ENCODE measurements at regions not wholly inside any gene's neighbourhood (a gene's known extent, or its start where the extent isn't known, plus 50 kb on each side); places are given as distances from the start of the nearest gene placed in this dataset.

DNA sequence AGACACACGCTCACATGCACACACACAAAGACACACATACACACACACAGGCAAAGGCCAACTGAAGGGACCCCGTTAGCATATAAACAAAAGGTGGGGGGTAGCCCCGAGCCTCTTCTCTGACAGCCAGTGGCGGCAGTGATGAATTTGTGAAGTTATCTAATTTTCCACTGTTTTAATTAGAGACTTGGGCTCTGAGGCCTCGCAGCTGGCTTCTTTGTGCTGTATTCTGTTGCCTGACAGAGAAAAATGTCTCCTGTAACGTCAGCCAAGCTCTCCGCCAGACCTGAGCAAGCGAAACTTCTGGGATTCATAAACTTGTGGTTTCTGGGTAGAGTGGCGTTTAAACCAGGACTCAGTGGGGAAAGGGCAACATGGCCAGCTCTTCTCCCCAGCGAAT is 113.9 kb upstream of the FOXF1 start:
- no peak for DNase-seq

DNA sequence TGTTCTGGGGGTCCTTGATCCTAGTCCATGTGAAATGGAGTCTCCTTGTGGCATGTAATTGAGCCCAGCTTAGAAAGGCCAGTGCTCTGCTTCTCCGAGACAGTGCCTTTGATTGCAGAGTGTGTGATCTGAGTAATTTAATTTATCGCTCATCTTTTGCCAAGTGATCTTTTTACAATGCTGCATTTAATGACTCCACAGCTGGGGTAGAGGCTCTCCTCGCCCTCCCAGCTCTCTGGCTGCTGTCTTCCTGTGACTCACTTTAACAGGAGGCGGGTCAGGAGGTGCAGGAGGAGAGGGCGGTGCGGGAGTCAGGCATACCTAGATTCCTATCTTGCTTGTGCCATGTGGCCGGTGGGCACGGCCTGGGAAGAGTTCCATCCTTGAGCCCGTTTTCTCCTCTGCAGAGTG is 113.4 kb upstream of the FOXF1 start:
- no peak for DNase-seq

DNA sequence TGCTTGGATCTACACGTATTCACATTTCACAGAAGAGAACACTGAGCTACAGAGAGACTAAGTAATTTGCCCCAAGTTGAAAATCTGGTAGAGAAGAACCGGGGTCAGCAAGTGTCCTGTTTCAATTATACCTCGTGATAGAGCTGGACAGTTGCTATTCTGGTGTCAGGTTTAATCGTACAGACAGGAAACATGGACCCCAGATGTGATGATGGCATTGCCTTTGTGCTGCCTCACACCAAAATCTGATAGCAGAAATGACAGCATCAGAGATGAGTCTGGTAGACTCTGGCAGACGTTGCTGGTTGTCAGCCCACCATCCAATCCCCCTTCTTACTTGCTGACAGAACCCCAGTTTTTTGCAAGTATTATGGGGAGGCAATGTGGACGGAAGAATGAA is 112.1 kb upstream of the FOXF1 start:
- no peak for DNase-seq

DNA sequence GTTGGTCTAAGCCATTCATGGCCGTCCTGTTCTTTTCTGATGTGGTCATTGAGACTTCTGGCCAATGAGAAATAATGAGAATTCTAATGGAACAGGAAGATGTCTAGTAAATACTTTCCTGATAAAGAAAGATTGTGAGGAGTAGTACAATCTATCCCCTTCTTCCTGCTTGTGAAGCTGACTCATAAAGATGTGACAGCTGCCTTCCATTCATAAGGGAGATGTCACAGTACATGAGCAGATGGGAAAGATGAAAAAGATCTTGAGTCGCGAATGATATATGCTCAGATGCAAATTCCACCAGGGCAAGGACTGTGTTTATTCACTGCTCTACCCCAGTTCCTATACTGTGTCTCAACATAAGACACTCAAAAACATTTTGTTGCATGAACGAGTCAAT is 111.7 kb upstream of the FOXF1 start:
- DNase-seq, result no peak

DNA sequence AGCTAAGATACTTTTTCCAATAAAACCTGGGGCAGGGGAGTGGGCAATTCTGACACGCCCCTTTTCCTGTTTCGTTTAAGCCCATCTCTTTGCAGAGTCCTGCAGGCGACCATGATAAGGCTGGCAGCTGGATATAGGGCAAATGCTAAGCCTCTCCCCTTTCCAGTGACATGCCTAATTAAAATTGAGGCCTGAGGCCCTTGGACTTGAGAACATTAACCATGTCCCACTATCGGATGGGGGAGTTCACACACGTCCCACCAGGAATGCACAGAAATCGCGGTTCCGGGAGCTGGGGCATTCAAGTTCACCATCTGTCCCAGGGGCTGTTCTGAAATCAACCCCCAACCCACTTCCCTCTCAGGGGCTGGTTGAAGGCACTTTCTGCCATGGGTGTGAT is 109.2 kb upstream of the FOXF1 start:
- DNase-seq, result no peak

DNA sequence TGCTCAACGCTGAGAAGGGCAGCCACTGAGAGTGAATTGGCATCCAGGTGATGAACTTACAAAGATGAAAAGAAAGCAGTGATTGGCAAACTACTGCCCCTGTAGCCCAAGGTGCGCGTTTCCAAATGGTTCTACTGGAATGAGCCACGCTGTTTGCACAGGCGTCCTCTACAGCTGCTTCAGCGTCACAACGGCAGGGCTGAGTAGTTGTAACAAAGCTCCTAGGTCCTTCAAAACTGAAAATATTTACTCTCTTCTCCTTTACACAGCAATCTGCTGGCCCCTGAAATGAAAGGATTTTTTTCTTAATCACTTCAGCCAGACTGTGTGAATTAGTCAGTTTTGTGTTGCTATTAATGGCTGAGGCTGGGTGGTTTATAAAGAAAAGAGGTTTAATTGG is 107.2 kb upstream of the FOXF1 start:
- DNase-seq, result no peak

DNA sequence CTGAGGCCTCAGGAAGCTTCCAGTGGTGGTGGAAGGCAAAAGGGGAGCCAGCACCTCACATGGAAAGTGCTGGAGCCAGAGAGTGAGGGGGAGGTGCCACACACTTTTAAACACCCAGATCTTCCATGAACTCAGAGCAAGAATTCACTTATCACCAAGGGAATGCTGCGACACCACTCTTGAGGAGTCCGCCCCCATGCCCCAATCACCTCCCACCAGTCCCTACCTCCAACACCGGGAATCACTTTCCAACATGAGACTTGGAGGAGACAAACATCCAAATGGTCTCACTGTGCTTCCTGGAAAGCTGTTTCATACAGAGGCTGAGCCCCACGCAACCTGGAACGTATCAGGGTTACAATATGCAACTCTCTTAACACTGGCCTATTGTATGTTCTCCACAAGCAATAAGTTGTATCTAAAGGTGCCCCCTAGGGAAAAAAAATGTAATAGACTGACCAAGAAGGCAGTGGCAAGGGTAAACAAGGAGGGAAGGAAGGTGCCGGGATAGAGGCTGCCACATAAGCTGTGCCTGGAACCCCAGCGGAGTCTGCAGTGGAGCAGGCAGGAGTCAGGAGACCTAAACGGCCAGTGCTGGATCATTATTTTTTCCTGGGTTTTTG is 106.7 kb upstream of the FOXF1 start:
- no peak for DNase-seq

DNA sequence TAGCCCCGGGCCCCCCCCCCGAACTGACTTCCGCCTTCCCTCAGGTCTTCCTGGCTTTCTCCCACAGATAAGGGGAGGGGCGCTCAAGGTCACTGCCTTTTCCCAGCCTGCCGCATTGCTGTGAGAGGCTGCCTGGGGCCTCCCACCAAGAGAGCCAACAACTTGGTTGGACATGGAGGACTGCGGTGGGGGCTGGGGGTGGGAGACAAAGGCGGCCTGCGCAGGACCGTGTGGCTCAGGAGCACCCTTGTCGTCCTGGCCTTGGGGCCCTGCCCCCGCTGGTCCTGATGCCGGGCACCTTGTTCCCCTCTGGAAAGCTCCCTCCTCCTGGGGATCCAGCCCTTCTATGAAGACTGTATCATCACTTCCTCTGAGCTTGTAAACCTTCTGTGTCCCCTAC is 105.6 kb upstream of the FOXF1 start:
- DNase-seq, result no peak

DNA sequence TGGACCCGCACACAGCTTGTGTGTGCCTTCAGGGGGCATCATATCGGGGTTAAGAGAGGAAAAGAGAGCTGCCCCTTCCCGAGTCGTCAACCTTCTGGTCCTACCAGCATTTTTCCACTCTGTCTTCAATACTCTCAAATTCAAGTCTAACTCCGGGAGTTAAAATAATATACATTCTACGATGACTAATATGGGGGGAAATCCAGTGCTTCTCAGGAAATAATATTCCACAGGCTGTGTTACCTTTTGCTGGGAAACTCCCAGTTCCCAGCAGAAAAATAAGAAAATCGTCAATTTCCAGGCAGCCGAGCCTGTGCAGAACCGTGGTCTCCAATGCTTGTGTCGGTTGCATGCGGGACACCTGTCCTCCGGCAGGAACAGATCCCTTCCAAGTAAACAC is 105.0 kb upstream of the FOXF1 start:
- no peak for DNase-seq

DNA sequence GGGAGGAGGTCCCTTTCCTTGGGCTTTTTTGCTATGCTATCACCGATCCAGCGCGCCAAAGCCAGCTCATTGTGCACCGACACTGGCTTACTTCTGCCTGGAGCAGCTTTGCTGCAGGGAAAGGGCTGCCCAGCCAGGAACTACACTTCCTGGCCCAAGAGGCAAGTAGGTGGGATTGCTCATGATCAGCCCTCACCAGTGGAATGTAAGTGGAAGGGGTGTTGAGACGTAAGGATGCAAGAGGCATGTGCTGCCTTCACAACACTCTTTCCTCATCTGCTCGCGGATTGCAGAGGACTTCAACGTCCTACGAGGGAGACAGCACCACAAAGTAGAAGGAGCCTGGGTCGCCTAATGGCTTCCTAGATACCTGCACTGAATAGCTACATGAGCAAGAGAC is 104.3 kb upstream of the FOXF1 start:
- DNase-seq, result no peak

DNA sequence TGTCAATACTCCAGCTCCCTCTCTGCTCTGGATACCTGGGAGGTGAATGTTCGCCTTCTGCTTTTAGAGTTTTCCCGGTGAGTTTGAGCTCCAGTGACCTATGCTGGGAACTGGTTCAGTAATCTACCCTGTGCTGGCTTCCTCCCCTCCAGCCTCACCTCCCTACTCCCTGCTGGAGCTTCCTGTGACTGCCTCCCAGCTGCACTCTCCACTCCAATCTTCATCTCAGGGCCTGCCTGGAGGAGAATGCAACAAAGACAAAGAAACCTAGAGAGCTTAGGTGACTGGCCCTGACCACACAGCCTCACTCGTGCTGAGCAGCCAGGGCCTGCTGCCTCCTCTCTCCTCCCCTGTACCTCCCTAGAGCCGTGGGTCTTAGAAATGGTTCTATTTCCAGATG is 101.6 kb upstream of the FOXF1 start:
- DNase-seq, result no peak

DNA sequence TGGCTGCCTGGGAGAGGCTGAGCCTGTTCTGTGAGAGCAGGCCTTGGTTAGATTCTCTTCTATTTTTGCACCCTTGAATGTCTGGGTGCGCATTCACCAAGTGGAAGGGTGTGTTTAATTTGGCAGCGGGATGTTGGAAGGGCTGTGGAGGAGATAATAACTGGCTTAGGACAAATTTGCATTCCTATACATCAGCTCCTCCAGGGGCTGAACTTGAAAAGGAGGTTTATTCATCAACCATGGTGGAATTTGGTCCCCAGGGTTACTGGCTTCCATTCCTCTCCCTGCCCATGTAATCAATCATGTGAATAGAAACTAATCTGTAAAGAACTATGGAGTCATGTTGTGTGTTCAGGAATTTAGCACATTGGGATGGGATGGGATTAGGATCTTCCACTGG is 100.2 kb upstream of the FOXF1 start:
- DNase-seq, result no peak

DNA sequence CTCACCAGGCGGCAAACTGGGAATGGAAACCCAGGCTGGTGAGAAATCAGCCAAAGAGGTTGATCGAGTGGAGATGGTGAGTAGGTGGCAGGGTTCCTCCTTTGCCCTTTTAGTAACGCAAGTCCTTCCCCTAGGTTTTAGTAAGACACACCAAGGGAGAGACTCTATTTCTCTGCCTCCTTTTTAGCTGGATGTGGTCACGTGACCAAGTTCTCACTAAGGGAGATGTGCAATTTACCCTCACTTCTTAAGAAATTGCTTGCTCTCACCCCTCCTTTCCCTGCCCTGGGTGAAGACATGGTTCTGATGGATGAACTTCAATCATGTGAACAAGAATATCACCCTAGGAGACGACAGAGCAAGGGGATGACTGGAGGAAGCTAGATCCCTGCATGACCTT is 99.8 kb upstream of the FOXF1 start:
- no peak for DNase-seq

DNA sequence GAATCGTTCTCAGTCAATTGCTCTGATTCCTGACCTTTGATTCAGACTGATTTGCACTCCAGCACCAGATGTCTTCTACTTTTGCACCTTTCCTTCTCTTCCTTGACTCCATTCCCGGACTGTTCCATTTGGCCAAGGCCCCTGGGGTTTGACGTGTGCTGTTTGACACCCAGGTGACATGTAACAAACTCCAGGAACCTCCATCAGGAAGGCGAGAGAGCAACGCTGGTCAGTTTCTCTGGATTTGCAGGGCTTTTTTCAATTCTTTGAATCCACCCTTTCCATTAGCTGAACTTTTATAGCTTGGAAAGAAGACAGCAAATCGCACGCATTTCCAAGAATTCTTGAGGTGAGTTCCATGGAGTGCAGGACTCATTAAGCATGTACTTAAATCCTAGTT is 98.4 kb upstream of the FOXF1 start:
- DNase-seq, result no peak

DNA sequence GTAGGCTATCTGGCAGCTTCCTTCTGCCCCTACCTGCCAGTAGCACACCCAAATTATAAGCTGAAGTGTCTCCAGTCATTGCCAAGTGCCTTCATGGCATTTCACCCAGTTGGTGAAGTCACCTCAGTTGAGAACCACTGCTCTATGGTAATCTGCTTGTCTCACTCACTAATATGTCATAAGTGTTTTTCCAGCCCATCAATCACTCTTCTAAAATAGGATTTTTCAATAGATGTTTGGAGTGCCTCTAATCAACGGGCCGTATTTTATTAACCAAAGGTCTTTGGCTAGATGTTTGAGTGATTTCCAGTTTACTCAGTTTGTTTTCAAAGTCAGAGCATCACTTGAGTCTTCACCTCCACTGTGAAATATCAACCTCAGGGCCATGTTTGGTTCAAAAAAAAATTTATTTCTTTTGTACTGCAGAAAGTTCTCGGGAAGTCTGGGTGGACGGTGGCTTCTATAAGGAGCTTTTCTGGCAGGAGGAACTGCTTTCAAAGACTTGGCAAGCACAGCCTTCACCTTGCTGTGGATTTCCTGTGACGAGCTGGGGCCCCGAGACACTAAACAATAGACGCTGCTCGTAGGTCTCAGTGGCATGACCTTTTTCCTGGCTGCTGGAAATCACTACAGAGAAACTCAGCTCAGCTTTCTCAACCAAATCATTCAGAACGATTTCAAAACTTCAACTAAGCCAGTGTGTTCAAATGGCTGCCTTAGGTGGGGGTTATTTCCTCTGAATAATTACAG is 95.2 kb upstream of the FOXF1 start:
- DNase-seq, result no peak

DNA sequence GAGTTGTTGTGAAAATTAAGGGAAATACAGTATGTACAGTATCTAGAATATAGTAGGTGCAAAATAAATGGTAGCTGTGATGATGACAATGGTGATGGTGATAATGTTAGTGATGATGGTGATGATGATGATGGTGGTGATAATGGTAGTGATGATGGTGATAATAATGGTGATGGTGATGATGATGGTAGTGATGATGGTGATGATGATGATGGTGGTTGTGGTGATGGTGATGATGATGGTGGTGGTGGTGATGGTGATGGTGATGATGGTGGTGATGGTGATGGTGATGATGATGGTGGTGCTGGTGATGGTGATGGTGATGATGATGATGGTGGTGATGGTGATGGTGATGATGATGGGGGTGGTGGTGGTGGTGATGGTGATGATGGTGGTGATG is 91.3 kb upstream of the FOXF1 start:
- DNase-seq, result no peak

DNA sequence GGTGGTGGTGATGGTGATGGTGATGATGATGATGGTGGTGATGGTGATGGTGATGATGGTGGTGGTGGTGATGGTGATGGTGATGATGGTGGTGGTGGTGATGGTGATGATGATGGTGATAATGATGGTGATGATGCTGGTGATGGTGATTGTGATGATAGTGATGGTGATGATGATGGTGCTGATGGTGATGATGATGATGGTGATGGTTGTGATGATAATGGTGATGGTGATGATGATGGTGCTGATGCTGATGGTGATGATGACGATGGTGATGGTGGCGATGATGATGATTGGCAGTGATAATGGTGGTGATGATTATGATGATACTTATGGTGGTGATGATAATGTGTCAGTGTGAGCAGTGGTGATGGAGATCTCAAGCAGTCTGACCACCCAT is 90.8 kb upstream of the FOXF1 start:
- DNase-seq, result no peak

DNA sequence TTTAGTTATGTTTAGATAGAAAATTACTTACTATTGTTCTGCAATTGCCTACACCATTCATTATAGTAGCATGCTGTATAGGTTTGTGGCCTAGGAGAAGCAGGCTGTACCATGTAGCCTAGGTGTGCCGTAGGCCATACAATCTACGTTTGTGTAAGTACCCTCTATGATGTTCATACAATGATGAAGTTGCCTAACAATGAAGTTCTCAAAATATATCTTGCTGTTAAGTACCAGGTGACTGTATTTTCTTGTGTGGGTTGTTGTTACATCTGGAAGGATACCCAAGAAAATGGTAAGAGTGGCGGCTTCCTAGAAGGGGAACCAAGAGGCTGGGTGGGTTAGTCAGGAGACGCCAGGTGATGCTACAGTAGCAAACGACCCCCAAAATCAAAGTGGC is 88.3 kb upstream of the FOXF1 start:
- no peak for DNase-seq

DNA sequence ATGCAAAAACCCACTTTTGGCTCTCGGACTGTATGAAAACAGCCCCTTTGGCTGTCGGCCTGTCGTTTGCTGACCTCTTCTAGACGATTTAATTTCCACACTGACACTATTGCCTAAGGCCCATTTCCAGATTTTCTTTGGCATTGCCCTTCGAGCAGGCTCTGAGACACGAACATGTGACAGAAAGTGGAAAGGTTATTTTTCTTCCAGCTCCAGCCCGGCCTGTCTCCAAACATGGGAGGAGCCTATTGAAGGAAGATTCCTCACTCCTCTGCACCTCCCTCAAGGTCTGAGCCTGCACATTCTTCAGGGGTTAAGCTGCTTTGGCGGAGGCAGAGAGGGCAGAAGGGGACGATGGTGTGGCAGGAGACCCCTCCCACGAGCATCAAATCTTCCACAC is 85.9 kb upstream of the FOXF1 start:
- DNase-seq, result no peak

DNA sequence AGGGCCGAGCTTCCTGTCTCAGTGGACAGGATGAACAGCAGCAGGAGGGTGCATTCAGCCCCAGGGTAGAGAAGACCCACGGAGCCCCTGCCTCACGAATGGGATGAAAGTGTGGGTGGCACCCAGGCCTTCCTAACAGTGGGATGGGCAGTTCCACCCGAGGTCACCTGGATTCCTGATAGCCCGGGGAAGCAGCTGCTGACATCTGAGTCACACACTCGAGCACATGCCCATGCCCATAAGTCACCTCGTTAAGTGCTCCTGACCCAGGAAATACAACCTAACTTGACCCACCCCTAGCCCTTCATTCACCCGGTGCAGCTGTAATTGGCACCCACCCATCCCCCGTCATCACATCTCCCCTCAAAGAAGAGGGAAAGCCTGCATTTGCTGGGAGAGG is 85.3 kb upstream of the FOXF1 start:
- no peak for DNase-seq

DNA sequence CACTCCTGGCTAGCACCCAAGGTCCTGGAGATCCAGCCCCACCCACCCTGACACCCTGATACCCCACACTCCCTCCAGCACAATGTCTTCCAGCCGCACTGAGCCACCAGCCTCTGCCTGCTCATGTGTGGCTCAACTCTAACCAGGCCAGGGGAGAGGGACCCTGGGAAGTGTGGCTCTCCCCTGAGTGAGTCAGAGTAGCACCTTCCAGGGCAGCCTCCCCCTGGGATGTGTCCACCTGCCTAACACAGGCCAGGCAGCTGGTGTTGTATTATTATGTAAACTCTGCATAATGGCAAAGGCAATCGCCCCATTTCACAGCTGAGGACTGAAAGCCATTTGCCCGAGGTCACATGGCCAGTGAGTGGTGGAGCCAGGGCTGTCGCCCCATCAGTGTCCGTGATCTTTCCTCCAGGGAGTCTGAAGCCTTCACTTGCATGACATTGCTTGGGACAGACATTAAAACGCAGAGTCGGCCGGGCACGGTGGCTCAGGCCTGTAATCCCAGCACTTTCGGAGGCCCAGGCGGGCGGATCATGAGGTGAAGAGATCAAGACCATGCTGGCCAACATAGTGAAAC is 84.2 kb upstream of the FOXF1 start:
- DNase-seq, result no peak

DNA sequence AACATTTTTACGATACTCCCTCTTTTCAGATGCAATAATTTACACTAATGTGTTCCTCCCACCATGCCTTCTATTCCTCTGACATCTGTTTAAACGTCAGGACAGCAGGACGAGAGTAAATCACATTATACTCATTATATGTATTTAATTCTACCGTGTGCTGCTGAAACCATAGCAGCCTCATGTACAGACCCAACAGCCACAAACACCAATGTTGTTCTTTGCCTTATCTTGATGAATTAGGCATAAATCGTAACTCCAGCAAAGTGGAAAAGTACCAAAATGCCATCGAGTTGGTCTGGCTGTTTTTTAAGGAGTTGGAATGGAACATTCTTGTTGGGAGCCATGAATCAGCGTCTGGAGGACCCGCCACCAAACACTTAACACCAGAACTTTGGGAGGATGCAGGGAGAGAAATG is 82.9 kb upstream of the FOXF1 start:
- no peak for DNase-seq

DNA sequence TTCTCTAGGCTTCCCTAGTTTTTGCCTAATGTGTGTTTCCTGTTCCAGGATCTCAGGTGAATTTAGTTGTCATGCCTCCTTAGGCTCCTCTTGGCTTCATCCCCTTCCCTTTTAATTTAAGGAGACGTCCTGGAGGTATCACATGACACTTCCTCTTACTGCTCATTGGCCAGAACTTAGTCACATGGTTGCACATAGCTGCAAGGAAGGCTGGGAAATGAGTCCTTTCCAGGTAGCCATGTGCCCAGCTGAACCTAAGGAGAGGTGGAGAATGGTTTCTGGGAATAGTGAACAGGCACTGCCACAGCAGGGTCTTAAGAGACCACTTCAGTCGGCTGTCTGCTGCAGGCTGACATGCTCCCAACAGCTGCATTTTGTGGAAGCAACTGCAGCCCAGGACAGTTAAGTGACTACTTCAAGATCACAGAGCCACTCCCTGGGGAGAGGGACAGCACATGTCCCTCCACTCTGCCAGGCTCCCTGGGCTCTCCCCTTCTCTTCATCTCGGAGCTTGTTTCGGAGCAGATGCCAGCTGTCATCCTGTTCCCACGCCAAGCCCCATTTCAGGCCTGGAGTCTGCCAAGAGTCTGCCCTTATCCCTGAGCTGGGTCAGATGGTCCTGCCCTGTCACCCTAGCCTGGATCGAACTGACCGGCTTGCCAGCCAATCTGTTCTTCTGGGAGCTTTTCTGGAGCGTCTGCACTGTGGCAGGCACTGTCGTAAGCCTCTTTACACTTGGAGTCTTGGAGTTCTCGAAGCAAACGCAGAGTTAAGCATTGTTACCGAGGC is 81.4 kb upstream of the FOXF1 start:
- DNase-seq, result no peak

DNA sequence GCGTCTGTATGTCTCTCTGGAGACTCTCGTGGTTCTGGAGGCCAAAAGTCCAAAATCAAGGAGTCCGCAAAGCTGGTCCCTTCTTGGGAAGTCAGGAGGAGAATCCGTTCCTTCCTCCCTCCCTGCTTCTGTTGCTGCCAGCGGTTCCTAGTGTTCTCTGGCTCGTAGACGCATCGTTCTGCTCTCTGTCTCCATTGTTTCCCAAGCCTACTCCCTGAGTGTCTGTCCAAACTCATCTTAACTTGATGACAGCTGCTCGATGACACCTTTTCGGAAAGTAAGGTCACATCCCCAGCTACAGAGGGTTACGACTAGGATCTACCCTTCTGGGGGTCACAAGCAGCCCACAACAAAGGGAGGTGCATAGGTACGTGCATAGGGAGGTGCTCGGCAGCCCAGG is 80.7 kb upstream of the FOXF1 start:
- DNase-seq, result no peak
